Panc1 (cell line): ENCODE measurements at regions not wholly inside any gene's neighbourhood (a gene's known extent, or its start where the extent isn't known, plus 50 kb on each side); places are given as distances from the start of the nearest gene placed in this dataset.

Experiments
- ATAC-seq: fragments of 200-7000 bp; cut with Tn5 transposase; 2 replicates; pipeline ENCODE4 v1.9.1; 2020; ENCODE audit warnings: mild to moderate bottlenecking, moderate library complexity
- BruUV-seq: library from RNA; stranded (reverse); fragments of 400-500 nt; replicated peaks from 2 replicates; lab custom pipeline; 2021; lab: Mats Ljungman, UMichigan
- CTCF ChIA-PET: fragments of 300-600 bp; sonication (Branson Sonifier 250); formaldehyde crosslinking; loops from one replicate; lab custom pipeline; 2022; ENCODE audit warnings: antibody characterized with exemption; lab: Charles Lee
- POLR2A ChIA-PET: fragments of 300-600 bp; sonication (Branson Sonifier 250); formaldehyde crosslinking; loops from one replicate; lab custom pipeline; 2022; ENCODE audit warnings: antibody characterized with exemption; lab: Charles Lee
- DNase-seq: peaks from one replicate; pipeline ENCODE4 v3.0.0-alpha.2; 2010; ENCODE audit warnings: low read depth, low spot score
- H3K27ac ChIP-seq: 2 replicates; pipeline ENCODE4 v1.5.1; 2011; ENCODE audit warnings: mild to moderate bottlenecking, low read length, inconsistent platforms
- H3K27me3 ChIP-seq: fragments of 200-500 bp; sonication (Bioruptor generic); 2 replicates; pipeline ENCODE4 v1.6.0; 2014; ENCODE audit warnings: low read length, inconsistent platforms; ENCODE audit not compliant: control insufficient read depth, insufficient read depth
- H3K36me3 ChIP-seq: fragments of 200-500 bp; sonication (Bioruptor generic); 2 replicates; pipeline ENCODE4 v1.5.1; 2014; ENCODE audit warnings: inconsistent platforms, mild to moderate bottlenecking, low read length, moderate library complexity; ENCODE audit not compliant: control insufficient read depth, insufficient read depth
- H3K4me1 ChIP-seq: 2 replicates; pipeline ENCODE4 v1.5.1; 2011; ENCODE audit warnings: inconsistent platforms, mild to moderate bottlenecking, low read length, moderate library complexity; ENCODE audit not compliant: control insufficient read depth, insufficient read depth
- H3K4me3 ChIP-seq, 2 experiments: 2 replicates each; pipeline ENCODE4 v1.5.1; 2011 to 2012; ENCODE audit warnings: low read depth in 2 of 2, low read length in 2 of 2, mild to moderate bottlenecking in 2 of 2, inconsistent platforms in 1 of 2, moderate library complexity in 1 of 2
- H3K9me3 ChIP-seq: fragments of 200-500 bp; sonication (Bioruptor generic); 2 replicates; pipeline ENCODE4 v1.5.1; 2014; ENCODE audit warnings: low read depth, mild to moderate bottlenecking, inconsistent platforms, low read length, moderate library complexity; ENCODE audit not compliant: control insufficient read depth, insufficient read depth
- POLR2AphosphoS5 ChIP-seq: IDR thresholded peaks from 2 replicates; pipeline ENCODE4 v1.6.1; 2012; ENCODE audit warnings: mild to moderate bottlenecking, low read depth, low read length, moderate library complexity
- REST ChIP-seq, 2 experiments: IDR thresholded peaks; 2 replicates each; pipeline ENCODE4 v1.6.1; 2011 to 2012; ENCODE audit warnings: low read depth in 2 of 2, control low read depth in 1 of 2, low read length in 1 of 2, mild to moderate bottlenecking in 1 of 2, moderate library complexity in 1 of 2; ENCODE audit not compliant: insufficient read depth in 1 of 2
- SIN3A ChIP-seq: IDR thresholded peaks from 2 replicates; pipeline ENCODE4 v1.6.1; 2012; ENCODE audit warnings: low read depth, mild to moderate bottlenecking, low read length, moderate library complexity, borderline replicate concordance; ENCODE audit not compliant: insufficient read depth
- TCF7L2 ChIP-seq: IDR thresholded peaks from 2 replicates; pipeline ENCODE4 v1.6.1; 2011; ENCODE audit warnings: mild to moderate bottlenecking, low read depth, low read length, inconsistent platforms
- in situ Hi-C: cut with HindIII; loops from 2 replicates; pipeline ENCODE4 v1.10.0; 2016; ENCODE audit warnings: low sequenced_read_pairs, low pct_unique_long_range_greater_than_20kb
- intact Hi-C: fragments of 100-400 bp; cut with micrococcal nuclease; formaldehyde crosslinking; loops from one replicate; pipeline ENCODE4 v1.10.0; 2022; ENCODE audit not compliant: unreplicated experiment
- TF ChIP-seq, protein P1 (sequence below): fragments of 450-650 bp; IDR thresholded peaks from 2 replicates; pipeline ENCODE4 v1.5.1; 2017; ENCODE audit warnings: mild to moderate bottlenecking

DNA sequence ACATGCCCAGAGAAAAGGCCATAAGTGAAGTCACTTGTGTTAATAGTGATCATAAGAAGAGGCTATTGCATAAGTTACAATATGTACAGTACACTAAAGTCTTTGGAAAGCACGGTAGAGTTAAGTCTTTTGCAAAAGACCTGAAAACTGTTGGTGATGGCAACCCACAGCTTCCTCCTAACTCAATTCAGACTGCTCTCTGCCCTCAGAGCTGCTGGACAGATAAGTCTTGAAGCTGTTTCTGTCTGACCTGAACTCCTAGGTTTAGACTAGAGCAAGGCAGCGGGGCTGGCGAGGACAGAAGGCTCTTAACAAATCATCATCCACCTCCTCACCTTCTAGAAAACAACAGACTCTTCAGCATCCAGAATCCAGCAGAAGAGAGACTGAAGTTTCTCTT is 125.4 kb downstream of the CD24 start:
- H3K27me3 ChIP-seq: peaks cover 3% of the 10 kb centered on the region; the same call in 1 of the 2 replicates
- no peak overlapping the region for H3K4me3 ChIP-seq
- intact Hi-C loops (no loop called here), in situ Hi-C loops (no loop called here)
- DNase-seq (no peak), ATAC-seq (no peak)
- ChIA-PET CTCF (no interaction called here), POLR2A (no interaction called here)
- H3K4me1 ChIP-seq: no peaks in the 10 kb centered on the region
- TF ChIP-seq SIN3A: no peak
- no peak for TF ChIP-seq REST (IDR thresholded peaks at IDR 0.05; ENCODE audit: insufficient read depth in 1 of 2, low read depth in 2 of 2, low read length in 1 of 2)
- no peak for TF ChIP-seq TCF7L2
- TF ChIP-seq, protein P1, sequence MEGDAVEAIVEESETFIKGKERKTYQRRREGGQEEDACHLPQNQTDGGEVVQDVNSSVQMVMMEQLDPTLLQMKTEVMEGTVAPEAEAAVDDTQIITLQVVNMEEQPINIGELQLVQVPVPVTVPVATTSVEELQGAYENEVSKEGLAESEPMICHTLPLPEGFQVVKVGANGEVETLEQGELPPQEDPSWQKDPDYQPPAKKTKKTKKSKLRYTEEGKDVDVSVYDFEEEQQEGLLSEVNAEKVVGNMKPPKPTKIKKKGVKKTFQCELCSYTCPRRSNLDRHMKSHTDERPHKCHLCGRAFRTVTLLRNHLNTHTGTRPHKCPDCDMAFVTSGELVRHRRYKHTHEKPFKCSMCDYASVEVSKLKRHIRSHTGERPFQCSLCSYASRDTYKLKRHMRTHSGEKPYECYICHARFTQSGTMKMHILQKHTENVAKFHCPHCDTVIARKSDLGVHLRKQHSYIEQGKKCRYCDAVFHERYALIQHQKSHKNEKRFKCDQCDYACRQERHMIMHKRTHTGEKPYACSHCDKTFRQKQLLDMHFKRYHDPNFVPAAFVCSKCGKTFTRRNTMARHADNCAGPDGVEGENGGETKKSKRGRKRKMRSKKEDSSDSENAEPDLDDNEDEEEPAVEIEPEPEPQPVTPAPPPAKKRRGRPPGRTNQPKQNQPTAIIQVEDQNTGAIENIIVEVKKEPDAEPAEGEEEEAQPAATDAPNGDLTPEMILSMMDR: no peak
- TF ChIP-seq POLR2AphosphoS5: no peak
- no TSS peak for BruUV-seq
- H3K9me3 ChIP-seq: no peaks in the 10 kb centered on the region
- H3K27ac ChIP-seq: no peak overlapping the region
- no peaks in the 10 kb centered on the region for H3K36me3 ChIP-seq

- intact Hi-C loops: no loop called here
- H3K36me3 ChIP-seq: no peaks in the 10 kb centered on the region
- in situ Hi-C loops: no loop called here
- no TSS peak for BruUV-seq
- ATAC-seq (no peak), DNase-seq (no peak)
- CTCF ChIA-PET: no interaction called here
- no peak overlapping the region for H3K27ac ChIP-seq
- no peaks in the 10 kb centered on the region for H3K4me1 ChIP-seq
- TF ChIP-seq SIN3A: no peak
- no peak for TF ChIP-seq TCF7L2
- TF ChIP-seq POLR2AphosphoS5: no peak
- no peak for TF ChIP-seq REST (IDR thresholded peaks at IDR 0.05; ENCODE audit: insufficient read depth in 1 of 2, low read depth in 2 of 2, low read length in 1 of 2)
- TF ChIP-seq, protein P1: no peak
- H3K27me3 ChIP-seq: peaks cover 3% of the 10 kb centered on the region; the same call in 1 of the 2 replicates
- POLR2A ChIA-PET: no interaction called here
- no peaks in the 10 kb centered on the region for H3K9me3 ChIP-seq
- H3K4me3 ChIP-seq: no peak overlapping the region
Observed at GRCh38 chr6:106847116-106847515, 127.4 kb downstream of the CD24 start.
